ENCODE measurements at regions not wholly inside any gene's neighbourhood (a gene's known extent, or its start where the extent isn't known, plus 50 kb on each side); places are given as distances from the start of the nearest gene placed in this dataset.

DNA sequence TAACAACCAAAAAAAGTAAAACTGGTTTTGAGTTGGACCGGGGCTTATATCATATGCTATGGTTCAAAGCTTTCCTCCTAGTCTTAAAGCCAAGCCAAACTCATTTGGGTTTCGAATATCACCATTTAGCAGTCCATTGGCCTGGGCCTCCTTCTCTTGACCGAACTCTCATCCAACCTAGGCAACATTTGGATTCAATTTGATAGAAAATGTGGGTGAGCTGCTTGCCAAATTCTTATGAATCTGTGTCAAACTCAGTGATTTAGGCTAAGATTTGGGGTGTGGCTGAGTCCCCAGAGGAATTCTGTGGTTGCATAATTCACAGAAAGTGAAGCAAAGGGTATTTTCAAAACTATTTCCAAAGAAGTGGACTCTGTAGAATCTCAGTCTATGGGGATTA is 83.7 kb downstream of the BLID start:
- intact Hi-C loops (cut with DNase I): loop anchor here in 1 of 10 donors (10.0 kb wide), 2 partner anchors 52 to 472 kb away; no protein-coding TSS in a partner anchor
- Histone ChIP-seq H3K36me3 (no peaks in the 10 kb centered on the region), H3K4me3 (no peak overlapping the region), H3K4me1 (peaks cover 0 to 25% (median 11%) of the 10 kb centered on the region in 12 donors), H3K27me3 (no peaks in the 10 kb centered on the region), H3K27ac (no peak overlapping the region), H3K9me3 (peaks cover 0 to 6% (median 0%) of the 10 kb centered on the region in 12 donors)
- ATAC-seq (peak in 3 of 4 donors; percentile 11 to 74 (median 39)), DNase-seq (no peak)
- WGBS, 4 donors: 87 to 96% (median 90%) methylated on average over 3 of the region's 3 CpGs
- TF ChIP-seq POLR2A (IDR thresholded peaks at IDR 0.05): no peak
- TF ChIP-seq, protein P1, sequence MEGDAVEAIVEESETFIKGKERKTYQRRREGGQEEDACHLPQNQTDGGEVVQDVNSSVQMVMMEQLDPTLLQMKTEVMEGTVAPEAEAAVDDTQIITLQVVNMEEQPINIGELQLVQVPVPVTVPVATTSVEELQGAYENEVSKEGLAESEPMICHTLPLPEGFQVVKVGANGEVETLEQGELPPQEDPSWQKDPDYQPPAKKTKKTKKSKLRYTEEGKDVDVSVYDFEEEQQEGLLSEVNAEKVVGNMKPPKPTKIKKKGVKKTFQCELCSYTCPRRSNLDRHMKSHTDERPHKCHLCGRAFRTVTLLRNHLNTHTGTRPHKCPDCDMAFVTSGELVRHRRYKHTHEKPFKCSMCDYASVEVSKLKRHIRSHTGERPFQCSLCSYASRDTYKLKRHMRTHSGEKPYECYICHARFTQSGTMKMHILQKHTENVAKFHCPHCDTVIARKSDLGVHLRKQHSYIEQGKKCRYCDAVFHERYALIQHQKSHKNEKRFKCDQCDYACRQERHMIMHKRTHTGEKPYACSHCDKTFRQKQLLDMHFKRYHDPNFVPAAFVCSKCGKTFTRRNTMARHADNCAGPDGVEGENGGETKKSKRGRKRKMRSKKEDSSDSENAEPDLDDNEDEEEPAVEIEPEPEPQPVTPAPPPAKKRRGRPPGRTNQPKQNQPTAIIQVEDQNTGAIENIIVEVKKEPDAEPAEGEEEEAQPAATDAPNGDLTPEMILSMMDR (IDR thresholded peaks at IDR 0.05): no peak

DNA sequence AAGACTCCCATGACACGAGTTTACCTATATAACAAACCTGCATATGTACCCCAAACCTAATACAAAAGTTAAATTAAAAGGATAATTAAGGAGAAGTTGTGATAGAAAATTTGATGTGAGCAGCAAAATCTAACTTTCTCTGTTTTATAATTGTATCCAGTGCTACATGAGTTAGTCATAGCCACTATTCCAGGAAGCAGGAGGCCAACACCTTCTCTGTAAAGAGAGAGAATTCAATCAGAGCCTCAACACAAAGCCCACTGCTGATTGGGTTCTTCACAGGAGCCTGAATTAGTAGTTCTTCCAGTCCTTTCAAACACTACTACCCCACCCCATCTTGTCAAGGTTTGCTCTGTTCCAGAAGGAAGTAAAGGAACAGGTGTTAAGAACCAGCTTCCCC is 84.2 kb downstream of the BLID start:
- no peak for ATAC-seq
- 88 to 96% (median 94%) methylated on average over 1 of the region's 1 CpG for WGBS, 4 donors
- peaks cover 0 to 6% (median 0%) of the 10 kb centered on the region in 12 donors for H3K9me3 ChIP-seq
- peaks cover 0 to 25% (median 11%) of the 10 kb centered on the region in 12 donors for H3K4me1 ChIP-seq
- no peaks in the 10 kb centered on the region for H3K27me3 ChIP-seq
- no peak overlapping the region for H3K4me3 ChIP-seq
- H3K36me3 ChIP-seq: no peaks in the 10 kb centered on the region
- intact Hi-C loops (cut with DNase I): loop anchor here in 1 of 10 donors (10.0 kb wide), 2 partner anchors 53 to 473 kb away; no protein-coding TSS in a partner anchor
- no peak overlapping the region for H3K27ac ChIP-seq
- DNase-seq: no peak
- TF ChIP-seq, protein P1 (IDR thresholded peaks at IDR 0.05): no peak
- TF ChIP-seq POLR2A (IDR thresholded peaks at IDR 0.05): no peak

- no peak for ATAC-seq
- Histone ChIP-seq H3K4me3 (no peak overlapping the region), H3K9me3 (peaks cover 0 to 6% (median 0%) of the 10 kb centered on the region in 12 donors), H3K36me3 (no peaks in the 10 kb centered on the region), H3K27me3 (no peaks in the 10 kb centered on the region), H3K27ac (no peak overlapping the region), H3K4me1 (peaks cover 0 to 14% (median 1%) of the 10 kb centered on the region in 12 donors)
- 41 to 58% (median 51%) methylated on average over 3 of the region's 3 CpGs for WGBS, 4 donors
- TF ChIP-seq, protein P1 (IDR thresholded peaks at IDR 0.05): no peak
- no peak for TF ChIP-seq POLR2A (IDR thresholded peaks at IDR 0.05)
- DNase-seq: no peak
- intact Hi-C loops (cut with DNase I): loop anchor here in 1 of 10 donors (10.0 kb wide), 2 partner anchors 55 to 475 kb away; no protein-coding TSS in a partner anchor
Observed at GRCh38 chr11:122030286-122030685, 85.7 kb downstream of the BLID start.

DNA sequence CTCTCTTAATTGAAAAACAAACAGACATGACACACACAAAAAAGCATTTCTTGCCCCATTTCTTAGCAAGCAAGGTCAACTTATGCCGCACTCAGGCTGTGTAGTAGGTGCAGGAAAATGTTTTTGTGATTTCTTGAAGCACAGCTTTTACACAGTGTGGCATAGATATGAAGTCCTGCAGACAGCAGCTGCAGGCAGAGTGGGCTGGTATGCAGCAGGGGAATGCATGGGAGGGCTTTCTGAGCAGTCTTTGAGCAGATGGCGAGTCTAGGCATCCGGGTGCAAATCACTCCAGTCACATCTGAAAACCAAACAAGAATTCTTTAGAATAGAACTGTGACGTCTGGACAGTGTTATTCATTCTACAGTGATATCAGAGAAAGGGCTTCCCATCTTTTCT is 87.5 kb downstream of the BLID start:
- ATAC-seq (no peak), DNase-seq (no peak)
- intact Hi-C loops (cut with DNase I): loop anchor here in 8 of 10 donors (5.0 to 10.0 kb wide), 6 partner anchors 66 to 476 kb away; no protein-coding TSS in a partner anchor
- TF ChIP-seq, protein P1 (IDR thresholded peaks at IDR 0.05): no peak
- no peak for TF ChIP-seq POLR2A (IDR thresholded peaks at IDR 0.05)
- H3K27me3 ChIP-seq: no peaks in the 10 kb centered on the region
- H3K4me1 ChIP-seq: peaks cover 0 to 13% (median 0%) of the 10 kb centered on the region in 12 donors
- H3K9me3 ChIP-seq: peaks cover 0 to 6% (median 0%) of the 10 kb centered on the region in 12 donors
- no peak overlapping the region for H3K27ac ChIP-seq
- H3K4me3 ChIP-seq: no peak overlapping the region
- 86 to 87% (median 86%) methylated on average over 4 of the region's 4 CpGs for WGBS, 4 donors
- no peaks in the 10 kb centered on the region for H3K36me3 ChIP-seq
